NCI-H460 (cell line): ENCODE measurements at regions not wholly inside any gene's neighbourhood (a gene's known extent, or its start where the extent isn't known, plus 50 kb on each side); places are given as distances from the start of the nearest gene placed in this dataset.
"Not testable (repeated sequence)": the region's sequence is repeated elsewhere in the genome, so short reads cannot be mapped to it uniquely, and the experiment has no call there.

Experiments used
- DNase-seq: peaks from one replicate; pipeline ENCODE4 v3.0.0-alpha.2; 2016; ENCODE audit warnings: low read depth; ENCODE audit errors: extremely low read depth

DNA sequence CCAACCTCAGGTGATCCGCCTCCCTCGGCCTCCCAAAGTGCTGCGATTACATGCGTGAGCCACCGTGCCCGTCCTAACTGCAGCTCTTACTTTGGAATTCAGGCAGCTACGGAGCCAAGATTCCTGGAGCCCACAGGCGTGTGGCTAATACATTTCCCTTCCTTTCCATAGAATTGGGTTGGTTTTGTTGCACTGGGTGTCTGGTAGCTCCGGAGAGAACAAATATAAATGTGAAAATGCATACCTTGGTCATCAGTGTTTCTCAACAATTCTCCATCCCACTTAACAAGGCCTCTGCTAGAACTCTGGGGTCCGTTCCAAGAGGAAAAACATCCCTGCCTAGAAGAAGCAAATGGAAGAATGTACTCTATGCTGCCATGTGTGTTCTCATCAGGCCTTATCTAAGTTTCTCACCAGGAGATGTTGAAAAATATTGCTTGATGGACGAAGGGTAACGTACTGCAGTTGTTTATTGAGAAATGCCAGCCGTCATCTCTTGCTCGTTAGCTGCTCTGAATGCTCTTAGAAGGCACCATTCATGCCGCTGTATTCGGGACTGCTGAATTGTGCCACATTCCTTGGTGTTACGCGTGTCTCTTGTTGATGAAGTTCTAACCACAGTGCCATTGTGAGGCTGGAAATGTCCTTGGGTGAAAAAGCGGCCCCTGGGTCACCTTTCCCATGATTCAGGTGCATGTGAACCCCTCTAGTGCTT is 50.5 kb upstream of the CD99 start:
- DNase-seq, result no peak

DNA sequence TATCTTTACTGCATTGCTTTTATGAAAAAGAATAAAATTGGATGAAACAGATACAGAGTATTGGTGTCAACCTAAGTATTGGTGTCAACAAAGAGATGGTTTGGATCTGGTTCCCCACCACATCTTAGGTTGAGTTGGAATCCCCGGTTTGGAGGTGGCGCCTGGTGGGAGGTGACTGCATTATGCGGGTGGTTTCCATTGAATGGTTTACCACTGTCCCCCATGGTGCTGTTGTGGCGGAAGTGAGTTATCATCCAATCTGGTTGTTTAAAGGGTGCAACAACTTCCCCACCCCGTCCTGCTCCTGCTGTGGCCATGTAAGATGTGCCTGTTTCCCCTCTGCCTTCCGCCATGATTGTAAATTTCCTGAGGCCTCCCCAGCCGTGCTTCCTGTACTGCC is 52.8 kb upstream of the CD99 start:
- DNase-seq, result no peak

DNA sequence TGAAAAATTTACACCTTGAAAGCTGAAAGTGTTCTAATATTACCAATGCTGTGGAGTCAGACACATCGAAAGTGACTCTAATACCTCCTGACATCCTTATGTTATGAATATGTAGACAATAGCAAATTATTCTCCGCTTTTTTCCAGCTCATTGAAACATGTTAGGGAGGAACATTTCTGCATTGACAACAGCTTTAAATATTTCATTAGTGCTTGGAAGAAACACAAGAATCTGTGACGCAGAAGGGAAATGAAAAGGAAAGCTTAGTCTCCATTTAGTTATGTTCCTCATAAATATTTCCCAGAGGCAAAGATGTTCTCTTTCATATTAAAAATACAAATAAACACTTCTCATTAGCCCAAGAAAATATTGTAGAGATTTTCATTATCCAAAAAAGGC is 55.8 kb upstream of the CD99 start:
- no peak for DNase-seq

DNA sequence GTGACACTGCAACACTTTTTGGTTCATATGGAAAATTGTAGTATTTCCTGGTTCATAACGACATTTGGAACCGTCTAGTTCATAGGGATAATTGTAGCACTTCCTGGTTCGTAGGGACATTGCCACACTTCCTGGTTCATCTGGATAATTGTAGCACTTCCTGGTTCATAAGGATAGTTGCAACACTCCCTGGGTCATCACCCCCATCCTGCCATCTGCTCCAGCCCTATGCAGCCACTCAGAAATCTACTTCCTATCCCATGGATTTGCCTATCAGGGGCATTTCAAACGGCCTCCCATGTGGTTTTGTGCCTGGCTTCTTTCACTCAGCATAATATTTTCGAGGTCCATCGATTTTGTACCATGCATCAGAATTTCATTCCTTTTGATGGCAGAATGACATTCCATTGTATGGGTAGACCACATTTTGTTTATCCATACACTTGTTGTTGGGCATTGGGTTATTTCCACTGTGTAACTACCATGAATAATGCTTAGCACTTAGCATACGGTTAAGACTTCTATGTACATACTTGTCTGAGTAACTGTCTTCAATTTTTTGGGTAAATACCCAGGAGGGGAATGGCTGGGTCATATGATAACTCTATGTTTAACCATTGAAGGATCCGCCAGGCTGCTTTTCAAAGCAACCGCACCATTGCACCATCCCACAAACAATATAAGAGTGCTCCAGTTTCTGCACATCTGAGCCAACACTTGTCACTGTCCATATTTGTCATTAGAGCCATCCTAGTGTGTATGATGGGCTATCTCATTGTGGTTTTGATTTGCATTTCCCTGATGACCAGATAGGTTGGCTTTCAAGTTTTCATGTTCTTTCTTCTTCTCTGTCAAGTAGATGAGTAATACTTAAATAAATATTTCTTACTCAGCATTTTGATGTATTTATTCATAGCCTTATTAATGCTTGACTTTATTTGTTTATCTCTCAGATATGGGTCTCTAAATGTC is 58.3 kb upstream of the CD99 start:
- no peak for DNase-seq

DNA sequence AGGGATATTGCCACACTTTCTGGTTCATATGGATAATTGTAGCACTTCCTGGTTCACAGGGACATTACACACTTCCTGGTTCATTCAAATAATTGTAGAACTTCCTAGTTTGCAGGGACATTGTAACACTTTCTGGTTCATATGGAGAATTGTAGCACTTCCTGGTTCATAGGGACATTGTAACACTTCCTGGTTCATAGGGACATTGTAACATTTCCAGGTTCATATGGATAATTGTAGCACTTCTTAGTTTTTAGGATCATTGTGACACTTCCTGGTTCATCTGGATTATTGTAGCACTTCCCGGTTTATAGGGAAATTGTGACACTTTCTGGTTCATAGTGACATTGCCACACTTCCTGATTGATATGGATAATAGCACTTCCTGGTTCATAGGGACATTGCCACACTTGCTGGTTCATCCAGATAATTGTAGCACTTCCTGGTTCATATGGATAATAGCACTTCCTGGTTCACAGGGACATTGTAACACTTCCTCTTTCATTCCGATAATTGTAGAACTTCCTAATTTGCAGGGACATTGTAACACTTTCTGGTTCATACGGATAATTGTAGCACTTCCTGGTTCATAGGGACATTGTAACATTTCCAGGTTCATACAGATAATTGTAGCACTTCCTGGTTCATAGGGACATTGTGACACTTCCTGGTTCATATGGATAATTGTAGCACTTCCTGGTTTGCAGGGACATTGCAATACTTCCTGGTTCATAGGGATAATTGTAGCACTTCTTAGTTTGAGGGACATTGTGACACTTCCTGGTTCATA is 59.2 kb upstream of the CD99 start:
- no peak for DNase-seq

DNA sequence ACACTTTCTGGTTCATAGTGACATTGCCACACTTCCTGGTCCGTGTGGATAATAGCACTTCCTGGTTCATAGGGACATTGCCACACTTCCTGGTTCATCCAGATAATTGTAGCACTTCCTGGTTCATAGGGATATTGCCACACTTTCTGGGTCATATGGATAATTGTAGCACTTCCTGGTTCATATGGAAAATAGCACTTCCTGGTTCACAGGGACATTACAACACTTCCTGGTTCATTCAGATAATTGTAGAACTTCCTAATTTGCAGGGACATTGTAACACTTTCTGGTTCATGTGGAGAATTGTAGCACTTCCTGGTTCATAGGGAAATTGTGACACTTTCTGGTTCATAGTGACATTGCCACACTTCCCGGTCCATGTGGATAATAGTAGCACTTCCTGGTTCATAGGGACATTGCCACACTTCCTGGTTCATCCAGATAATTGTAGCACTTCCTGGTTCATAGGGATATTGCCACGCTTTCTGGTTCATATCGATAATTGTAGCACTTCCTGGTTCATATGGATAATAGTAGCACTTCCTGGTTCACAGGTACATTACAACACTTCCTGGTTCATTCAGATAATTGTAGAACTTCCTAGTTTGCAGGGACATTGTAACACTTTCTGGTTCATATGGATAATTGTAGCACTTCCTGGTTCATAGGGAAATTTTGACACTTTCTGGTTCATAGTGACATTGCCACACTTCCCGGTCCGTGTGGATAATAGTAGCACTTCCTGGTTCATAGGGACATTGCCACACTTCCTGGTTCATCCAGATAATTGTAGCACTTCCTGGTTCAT is 60.0 kb upstream of the CD99 start:
- DNase-seq, result not testable (repeated sequence)

DNA sequence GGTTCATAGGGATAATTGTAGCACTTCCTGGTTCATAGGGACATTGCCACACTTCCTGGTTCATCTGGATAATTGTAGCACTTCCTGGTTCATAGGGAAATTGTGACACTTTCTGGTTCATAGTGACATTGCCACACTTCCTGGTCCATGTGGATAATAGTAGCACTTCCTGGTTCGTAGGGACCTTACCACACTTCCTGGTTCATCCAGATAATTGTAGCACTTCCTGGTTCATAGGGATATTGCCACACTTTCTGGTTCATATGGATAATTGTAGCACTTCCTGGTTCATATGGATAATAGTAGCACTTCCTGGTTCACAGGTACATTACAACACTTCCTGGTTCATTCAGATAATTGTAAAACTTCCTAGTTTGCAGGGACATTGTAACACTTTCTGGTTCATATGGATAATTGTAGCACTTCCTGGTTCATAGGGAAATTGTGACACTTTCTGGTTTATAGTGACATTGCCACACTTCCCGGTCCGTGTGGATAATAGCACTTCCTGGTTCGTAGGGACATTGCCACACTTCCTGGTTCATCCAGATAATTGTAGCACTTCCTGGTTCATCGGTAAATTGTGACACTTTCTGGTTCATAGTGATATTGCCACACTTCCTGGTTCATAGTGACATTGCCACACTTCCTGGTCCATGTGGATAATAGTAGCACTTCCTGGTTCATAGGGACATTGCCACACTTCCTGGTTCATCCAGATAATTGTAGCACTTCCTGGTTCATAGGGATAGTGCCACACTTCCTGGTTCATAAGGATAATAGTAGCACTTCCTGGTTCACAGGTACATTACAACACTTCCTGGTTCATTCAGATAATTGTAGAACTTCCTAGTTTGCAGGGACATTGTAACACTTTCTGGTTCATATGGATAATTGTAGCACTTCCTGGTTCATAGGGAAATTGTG is 60.8 kb upstream of the CD99 start:
- DNase-seq, result peak; percentile 55

DNA sequence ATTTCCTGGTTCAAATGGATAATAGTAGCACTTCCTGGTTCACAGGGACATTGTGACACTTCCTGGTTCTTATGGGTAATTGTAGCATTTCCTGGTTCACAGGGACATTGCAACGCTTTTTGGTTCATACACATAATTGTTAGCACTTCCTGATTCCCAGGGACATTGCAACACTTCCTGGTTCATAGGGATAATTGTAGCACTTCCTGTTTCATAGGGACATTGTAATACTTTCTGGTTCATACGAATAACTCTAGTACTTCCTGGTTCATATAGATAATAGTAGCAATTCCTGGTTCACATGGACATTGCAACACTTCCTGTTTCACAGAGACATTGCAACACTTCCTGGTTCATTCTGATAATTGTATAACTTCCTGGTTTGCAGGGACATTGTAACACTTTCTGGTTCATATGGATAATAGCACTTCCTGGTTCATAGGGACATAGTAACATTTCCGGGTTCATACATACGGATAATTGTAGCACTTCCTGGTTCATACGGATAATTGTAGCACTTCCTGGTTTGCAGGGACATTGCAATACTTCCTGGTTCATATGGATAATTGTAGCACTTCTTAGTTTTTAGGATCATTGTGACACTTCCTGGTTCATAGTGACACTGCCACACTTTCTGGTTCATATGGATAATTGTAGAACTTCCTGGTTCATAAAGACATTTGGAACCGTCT is 61.6 kb upstream of the CD99 start:
- DNase-seq, result no peak

DNA sequence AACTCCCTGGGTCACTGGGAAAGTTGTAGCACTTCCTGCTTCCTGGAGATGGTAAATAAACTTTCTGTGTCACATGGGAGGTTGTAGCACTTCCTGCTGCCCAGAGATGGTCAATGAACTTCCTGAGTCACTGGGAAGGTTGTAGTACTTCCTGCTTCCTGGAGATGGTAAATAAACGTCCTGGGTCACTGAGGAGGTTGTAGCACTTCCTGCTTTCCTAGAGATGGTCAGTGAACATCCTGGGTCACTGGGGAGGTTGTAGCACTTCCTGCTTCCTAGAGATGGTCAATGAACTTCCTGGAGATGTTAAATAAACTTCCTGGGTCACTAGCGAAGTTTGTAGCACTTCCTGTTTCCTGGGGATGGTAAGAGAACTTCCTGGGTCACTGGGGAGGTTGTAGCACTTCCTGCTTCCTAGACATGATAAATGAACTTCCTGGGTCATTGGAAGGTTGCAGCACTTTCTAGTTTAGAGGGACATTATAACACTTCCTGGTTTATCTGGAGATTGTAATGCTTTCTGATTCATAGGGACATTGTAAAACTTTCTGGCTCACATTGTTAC is 62.3 kb upstream of the CD99 start:
- no peak for DNase-seq

DNA sequence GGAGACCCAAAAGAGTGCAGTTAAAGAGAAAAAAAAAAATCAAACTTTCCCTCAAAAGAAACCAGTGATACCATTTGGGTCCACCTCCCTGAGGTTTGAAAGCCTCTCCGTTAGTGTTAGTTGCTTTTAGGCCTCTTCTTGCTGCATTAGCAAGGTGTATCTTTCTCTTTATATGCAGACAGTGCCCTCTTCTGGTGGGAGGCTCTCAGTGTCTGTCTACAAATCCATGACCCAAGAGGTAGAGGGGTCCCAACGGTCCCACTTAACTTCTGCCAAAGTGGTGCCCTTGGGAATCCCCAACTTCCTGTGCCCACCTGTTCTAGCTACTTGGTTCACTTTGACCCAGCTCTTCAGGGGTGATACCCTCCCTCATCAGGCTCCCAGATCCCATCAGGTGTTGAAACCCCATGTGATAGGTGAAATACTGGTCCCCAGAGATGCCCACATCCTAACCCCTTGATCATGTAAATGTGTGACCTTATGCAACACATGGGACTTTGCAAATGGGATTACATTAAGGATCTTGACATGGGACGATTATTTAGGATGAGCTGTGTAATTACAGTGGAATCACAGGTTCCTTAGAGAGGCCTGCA is 63.7 kb upstream of the CD99 start:
- peak; percentile 70 for DNase-seq

DNA sequence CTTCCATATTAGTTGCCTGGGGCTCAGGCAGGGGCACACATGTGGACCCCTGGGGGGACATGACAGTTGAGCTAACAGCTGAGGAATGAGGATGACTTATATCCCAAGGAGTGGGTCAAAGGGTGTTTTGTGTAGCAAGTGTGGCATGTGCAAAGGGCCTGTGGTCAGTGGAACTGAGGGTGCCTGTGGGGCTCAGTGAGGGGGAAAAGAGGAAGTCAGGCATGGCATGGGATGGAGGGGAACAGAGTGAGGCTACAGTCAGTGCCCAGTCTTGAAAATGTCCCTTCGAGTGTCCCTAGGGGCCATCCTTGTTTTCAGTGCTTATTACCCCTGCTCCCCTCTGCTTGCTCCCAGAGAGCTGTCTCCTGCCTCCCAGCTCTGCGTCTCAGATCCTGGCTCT is 64.3 kb upstream of the CD99 start:
- no peak for DNase-seq

DNA sequence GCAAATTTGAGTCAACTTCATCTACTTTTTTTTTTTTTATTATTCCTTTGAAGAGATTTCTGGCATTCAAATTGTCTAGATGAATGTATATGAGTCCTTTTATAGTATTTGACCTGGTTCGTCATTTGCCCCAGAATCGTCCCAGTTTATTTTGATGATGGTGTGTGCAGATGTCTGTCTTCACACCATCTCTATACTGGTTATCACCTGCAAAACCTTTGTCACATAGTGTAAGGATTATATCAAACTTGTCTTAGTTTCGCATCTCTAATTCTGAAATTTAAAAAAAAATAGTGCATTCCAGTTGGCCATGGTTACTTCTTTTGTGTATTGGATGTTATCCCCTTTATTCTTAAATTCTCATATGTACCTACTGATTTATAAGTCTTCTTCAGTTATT is 70.5 kb upstream of the CD99 start:
- no peak for DNase-seq

DNA sequence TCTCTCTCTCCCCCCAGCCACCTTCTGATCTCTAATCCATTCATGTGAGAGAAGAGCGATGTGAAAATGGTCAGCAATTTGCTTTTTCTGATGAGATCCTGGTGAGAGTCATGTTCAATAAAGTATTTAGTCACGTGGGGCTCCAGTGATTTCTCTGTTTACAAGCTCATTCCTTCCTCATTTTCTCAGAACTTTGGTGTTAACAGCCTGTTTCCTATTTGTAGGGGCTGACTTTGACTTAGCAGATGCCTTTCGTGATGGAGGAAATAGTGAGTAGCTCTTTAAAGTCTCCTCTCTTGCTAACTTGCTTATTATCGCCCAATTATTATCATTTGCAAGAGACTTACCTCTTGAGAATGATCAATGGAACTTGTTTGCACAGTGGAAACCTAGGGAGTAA is 72.6 kb upstream of the CD99 start:
- DNase-seq, result no peak

DNA sequence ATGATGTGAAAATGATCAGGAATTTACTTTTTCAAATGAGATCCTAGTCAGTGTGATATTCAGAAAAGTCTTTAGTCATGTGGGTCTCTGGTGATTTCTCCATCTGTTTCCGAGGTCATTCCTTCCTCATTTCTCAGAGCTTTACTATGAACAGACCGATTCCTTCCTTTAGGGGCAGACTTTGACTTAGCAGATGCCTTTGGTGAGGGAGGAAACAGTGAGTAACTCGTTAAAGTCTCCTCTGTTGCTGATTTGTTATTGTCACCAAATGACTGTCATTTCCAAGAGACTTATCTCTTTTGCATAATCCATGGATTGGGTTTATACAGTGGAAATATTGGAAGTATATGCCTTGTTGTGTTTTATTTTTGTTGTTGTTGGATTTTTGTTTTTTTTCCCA is 76.2 kb upstream of the CD99 start:
- no peak for DNase-seq

DNA sequence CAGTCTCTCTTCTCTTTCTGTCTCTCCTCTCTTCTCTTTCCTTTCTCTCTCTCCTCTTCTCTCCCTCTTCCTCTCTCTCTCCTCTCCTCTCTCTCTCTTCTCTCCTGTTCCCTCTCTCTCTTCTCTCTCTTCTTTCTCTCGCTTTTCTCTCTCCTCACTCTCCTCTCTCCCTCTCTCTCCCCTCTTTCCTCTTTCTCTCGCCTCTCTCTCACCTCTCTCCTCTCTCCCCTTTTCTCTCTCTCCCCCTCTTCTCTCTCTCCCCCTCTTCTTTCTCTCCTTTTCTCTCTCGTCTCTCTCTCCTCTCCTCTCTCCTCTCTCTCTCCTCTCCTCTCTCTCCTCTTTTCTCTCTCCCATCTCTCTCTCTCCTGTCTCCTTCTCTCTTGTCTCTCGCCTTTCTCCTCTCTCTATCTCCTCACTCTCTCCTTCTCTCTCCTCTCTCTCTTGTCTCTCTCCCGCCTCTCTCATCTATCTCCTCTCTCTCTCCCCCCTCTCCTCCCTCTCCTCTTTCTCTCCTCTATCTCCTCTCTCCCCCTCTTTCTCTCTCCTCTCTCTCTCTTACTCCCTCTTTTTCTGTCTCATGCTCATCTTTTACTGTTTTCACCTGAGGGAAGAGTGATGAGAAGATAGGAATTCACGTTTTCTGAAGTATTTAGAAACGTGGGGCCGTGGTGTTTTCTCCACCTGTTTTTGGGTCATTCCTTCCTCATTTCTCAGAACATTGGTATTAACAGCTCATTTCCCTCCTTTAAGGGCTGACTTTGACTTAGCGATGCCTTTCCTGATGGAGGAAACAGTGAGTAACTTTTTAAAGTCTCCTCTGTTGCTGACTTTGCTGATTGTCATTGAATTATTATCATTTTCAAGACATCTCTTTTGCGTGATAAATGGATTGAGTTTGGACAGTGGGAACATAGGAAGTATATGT is 80.6 kb upstream of the CD99 start:
- no peak for DNase-seq

DNA sequence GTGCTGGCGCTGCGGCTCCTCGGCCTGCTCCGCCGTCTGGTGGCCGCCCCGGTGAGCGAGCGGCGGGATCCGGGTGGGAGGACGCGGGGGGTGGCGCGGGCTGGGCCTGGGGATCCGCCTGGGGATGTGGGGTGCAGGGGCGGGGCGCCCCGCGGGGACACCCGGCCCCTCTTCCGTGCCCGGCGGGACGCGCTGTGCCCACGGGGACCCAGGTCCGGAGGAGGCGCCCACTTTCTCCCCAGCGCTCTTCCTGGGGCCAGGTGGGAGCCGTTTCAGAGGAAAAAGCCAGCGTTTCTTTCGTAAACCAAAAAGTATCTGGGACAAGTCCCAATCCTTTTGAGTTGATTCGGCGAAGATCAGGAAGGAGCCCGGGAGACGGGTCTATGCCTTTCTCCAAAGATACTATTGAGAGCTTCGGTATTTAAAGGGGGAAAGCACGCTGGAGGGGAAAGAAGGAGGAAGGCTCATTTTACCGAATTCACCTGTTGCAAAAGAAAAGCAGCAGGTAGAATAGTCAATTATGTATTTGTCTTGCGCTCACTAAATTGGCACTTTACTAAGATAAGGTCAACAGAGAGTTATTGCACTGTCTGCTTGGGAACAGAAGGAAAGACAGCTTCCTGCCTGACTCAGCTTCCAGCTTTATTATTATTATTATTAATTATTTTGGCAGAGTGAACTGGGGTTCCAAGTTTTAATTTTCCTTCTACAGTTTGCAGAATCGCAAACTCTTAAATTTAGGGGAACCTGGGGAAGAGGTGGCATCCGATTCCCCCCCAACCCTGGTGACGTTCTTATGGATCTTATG is 81.5 kb upstream of the CD99 start:
- no peak for DNase-seq
